ENCODE measurements at regions not wholly inside any gene's neighbourhood (a gene's known extent, or its start where the extent isn't known, plus 50 kb on each side); places are given as distances from the start of the nearest gene placed in this dataset.
A peak's percentile ranks its signal among the peaks of the same experiment; 100 is the strongest.

DNA sequence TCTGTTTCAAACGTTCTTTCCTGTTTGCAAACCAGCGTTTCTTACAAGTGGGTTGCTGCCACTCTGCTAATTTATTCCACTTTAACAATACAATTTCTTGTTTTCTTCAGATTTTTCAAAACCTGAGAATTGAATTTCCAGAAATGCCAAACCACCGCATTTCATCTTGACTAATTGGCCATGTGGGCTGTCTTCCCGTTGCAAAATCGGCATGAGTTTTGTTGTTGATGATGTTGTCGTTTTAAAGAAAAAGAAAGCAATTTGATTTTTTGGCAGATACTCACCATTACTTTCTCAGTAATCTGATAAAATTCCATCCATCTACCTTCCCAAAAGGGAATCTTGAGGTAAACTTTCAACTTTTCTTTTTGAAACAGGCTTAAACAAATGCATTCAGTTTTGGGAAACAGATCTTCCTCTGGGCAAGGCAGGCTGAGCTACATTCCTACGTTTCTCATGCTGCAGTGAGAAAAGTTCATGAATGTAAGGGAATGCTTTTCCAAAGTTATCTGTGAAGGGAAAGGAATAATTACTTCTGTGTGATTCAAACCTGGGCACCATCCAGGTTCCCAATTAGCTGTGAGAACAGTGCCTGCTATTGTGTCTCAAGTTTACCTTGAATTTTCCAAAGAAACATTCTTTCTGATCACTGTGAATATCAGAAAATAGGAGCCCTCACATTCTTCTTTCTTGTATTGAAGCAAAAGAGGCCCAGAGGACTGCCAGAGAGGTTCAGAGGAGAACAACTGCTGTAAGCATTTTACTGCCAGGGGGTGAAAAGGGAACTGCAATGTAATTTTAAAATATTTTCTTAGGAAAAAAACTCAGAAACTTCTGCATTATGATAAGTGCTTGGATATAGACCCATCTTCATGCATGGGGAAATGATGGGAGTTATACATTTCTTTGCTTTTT is 100.7 kb upstream of the TUT7 start:
- Histone ChIP-seq H3K9me3 (no peaks in the 10 kb centered on the region), H3K27ac (peak overlapping the region; percentile 13), H3K4me3 (no peak overlapping the region), H3K4me1 (no peaks in the 10 kb centered on the region), H3K36me3 (ENCODE audit: insufficient read depth in 1 of 2, low read depth in 1 of 2) (no peaks in the 10 kb centered on the region), H3K27me3 (ENCODE audit: insufficient read depth in 3 of 3, low read length in 2 of 3) (no peaks in the 10 kb centered on the region)
- TF ChIP-seq, protein P1, sequence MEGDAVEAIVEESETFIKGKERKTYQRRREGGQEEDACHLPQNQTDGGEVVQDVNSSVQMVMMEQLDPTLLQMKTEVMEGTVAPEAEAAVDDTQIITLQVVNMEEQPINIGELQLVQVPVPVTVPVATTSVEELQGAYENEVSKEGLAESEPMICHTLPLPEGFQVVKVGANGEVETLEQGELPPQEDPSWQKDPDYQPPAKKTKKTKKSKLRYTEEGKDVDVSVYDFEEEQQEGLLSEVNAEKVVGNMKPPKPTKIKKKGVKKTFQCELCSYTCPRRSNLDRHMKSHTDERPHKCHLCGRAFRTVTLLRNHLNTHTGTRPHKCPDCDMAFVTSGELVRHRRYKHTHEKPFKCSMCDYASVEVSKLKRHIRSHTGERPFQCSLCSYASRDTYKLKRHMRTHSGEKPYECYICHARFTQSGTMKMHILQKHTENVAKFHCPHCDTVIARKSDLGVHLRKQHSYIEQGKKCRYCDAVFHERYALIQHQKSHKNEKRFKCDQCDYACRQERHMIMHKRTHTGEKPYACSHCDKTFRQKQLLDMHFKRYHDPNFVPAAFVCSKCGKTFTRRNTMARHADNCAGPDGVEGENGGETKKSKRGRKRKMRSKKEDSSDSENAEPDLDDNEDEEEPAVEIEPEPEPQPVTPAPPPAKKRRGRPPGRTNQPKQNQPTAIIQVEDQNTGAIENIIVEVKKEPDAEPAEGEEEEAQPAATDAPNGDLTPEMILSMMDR (IDR thresholded peaks at IDR 0.05), result no peak
- DNase-seq, result no peak
- intact Hi-C loops (cut with DNase I), result no loop called here
- WGBS, 3 donors, result 17 to 23% (median 17%) methylated on average over 7 of the region's 7 CpGs
- no peak for ATAC-seq

DNA sequence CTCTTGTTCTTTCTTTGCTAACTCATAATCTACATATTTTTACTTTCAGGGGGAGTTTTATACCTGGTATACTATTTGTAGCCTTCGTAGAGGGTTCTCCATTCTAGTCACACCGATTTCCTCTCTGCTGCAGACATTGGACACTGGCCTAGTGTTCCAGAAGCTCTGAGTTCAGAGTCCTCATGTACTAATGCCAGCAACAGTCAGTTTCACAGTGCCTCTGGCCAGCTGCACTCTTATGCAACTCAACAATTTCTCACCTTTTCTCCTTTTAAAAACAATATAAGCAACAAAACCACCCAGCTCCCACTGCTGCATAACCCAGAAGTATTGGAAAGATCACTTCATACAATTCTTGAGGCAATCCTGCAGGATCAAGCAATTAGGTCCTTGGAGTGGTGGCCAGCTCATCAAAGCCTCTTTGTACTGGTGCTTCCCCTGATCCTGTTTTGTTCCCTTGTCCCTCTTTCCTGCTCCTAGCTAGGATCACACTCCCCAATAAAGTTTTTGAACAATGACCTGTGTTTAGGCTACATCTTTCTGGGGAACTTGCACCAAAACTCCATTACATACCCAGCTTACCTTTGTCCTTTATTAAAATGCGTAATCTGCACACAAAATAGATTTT is 98.1 kb upstream of the TUT7 start:
- no peaks in the 10 kb centered on the region for H3K4me1 ChIP-seq
- H3K27me3 ChIP-seq (ENCODE audit: insufficient read depth in 3 of 3, low read length in 2 of 3), result no peaks in the 10 kb centered on the region
- no peaks in the 10 kb centered on the region for H3K36me3 ChIP-seq (ENCODE audit: insufficient read depth in 1 of 2, low read depth in 1 of 2)
- TF ChIP-seq, protein P1 (IDR thresholded peaks at IDR 0.05), result no peak
- no peak for DNase-seq
- intact Hi-C loops (cut with DNase I), result no loop called here
- H3K9me3 ChIP-seq, result no peaks in the 10 kb centered on the region
- H3K4me3 ChIP-seq, result no peak overlapping the region
- H3K27ac ChIP-seq, result no peak overlapping the region
- WGBS, 3 donors, result 39 to 52% (median 46%) methylated on average over 3 of the region's 3 CpGs
- peak in 1 of 4 donors; percentile 45 for ATAC-seq

DNA sequence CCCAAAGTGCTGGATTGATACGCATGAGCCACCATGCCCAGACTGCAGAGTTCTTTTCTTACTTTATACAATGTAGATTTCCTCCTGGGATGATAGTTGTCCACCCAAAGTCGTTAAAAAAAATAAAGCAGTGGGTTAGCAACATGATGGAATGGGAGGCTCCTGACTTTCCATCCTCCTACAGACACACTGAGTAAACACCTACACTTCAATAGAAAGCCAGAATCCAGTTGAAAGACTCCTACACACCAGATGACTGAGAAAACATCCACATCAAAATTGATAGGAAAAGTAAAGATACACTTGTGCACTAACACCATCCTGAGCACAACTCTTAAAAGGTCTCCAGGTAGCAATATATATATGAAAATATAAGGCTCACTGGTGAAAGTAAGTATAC is 95.0 kb upstream of the TUT7 start:
- no peak overlapping the region for H3K4me3 ChIP-seq
- TF ChIP-seq, protein P1 (IDR thresholded peaks at IDR 0.05), result no peak
- H3K27me3 ChIP-seq (ENCODE audit: insufficient read depth in 3 of 3, low read length in 2 of 3), result no peaks in the 10 kb centered on the region
- intact Hi-C loops (cut with DNase I), result no loop called here
- no peak for DNase-seq
- no peaks in the 10 kb centered on the region for H3K36me3 ChIP-seq (ENCODE audit: insufficient read depth in 1 of 2, low read depth in 1 of 2)
- ATAC-seq, result no peak
- H3K27ac ChIP-seq, result no peak overlapping the region
- H3K4me1 ChIP-seq, result no peaks in the 10 kb centered on the region
- H3K9me3 ChIP-seq, result no peaks in the 10 kb centered on the region
- WGBS, 3 donors, result 87 to 95% (median 89%) methylated on average over 2 of the region's 2 CpGs

DNA sequence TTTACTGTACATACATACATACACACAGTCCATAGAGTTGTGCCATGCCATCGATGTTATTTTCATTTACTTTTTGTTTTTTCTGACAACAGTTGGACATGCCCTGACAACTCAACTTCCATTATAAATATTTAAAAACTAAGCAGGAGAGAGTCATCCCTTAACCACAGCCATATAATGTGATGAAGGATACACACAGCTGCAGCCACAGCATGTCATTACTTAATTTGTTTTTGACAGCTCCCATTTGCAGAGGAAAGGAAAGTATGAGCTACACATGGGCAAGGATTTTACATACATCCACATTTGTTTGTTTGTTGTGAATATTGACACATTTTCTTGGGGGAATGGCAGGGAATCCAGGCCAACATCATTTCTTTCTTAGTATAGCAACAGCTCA is 91.5 kb upstream of the TUT7 start:
- WGBS, 3 donors, result 31 to 50% (median 38%) methylated on average over 1 of the region's 1 CpG

More for the DNA sequence above, 91.5 kb upstream of the TUT7 start:
- Histone ChIP-seq H3K4me3 (no peak overlapping the region), H3K27me3 (ENCODE audit: insufficient read depth in 3 of 3, low read length in 2 of 3) (no peaks in the 10 kb centered on the region), H3K27ac (no peak overlapping the region), H3K9me3 (no peaks in the 10 kb centered on the region), H3K36me3 (ENCODE audit: insufficient read depth in 1 of 2, low read depth in 1 of 2) (no peaks in the 10 kb centered on the region), H3K4me1 (no peaks in the 10 kb centered on the region)
- TF ChIP-seq, protein P1 (IDR thresholded peaks at IDR 0.05), result no peak
- ATAC-seq (no peak), DNase-seq (no peak)
- intact Hi-C loops (cut with DNase I), result no loop called here
